ENCODE measurements at regions not wholly inside any gene's neighbourhood (a gene's known extent, or its start where the extent isn't known, plus 50 kb on each side); places are given as distances from the start of the nearest gene placed in this dataset.
"Not testable (repeated sequence)": the region's sequence is repeated elsewhere in the genome, so short reads cannot be mapped to it uniquely, and the experiment has no call there.

GRCh38 chr2:111424176-111424575, 303.5 kb downstream of the BCL2L11 start:
- not testable (repeated sequence) for TF ChIP-seq CTCF (IDR thresholded peaks at IDR 0.05); POLR2AphosphoS5 (IDR thresholded peaks at IDR 0.05; ENCODE audit: low read depth, low read length); TCF7L2 (IDR thresholded peaks at IDR 0.05; ENCODE audit: low read depth, low read length); REST (IDR thresholded peaks at IDR 0.05; ENCODE audit: insufficient read depth in 1 of 2, low read depth in 2 of 2, low read length in 1 of 2)
